H1 (cell line): ENCODE measurements at regions not wholly inside any gene's neighbourhood (a gene's known extent, or its start where the extent isn't known, plus 50 kb on each side); places are given as distances from the start of the nearest gene placed in this dataset.

Experiments used
- CTCF ChIA-PET: fragments of 300-600 bp; sonication (Branson Sonifier 250); formaldehyde crosslinking; loops from one replicate; lab custom pipeline; 2021; ENCODE audit not compliant: partially characterized antibody; lab: Charles Lee
- POLR2A ChIA-PET: fragments of 300-600 bp; sonication (Branson Sonifier 250); formaldehyde crosslinking; loops from one replicate; lab custom pipeline; 2021; ENCODE audit warnings: inconsistent platforms; ENCODE audit not compliant: partially characterized antibody; lab: Charles Lee
- DNase-seq, 2 experiments: peaks; one replicate each; pipeline versions ENCODE4 v3.0.0 to v3.0.0-alpha.2; 2010 to 2022; ENCODE audit warnings: low spot score in 2 of 2, low read depth in 1 of 2, mixed read lengths in 1 of 2
- FAIRE-seq: peaks from 2 replicates; lab custom pipeline; 2011; peaks lifted over from hg19 to GRCh38; lab: Jason Lieb, UNC
- H2AFZ ChIP-seq: 2 replicates; pipeline ENCODE4 v1.8.1; 2012; ENCODE audit warnings: low read length, inconsistent platforms
- H2AK5ac ChIP-seq: 2 replicates; pipeline ENCODE4 v1.6.1; 2013; ENCODE audit warnings: low read depth, low read length
- H2BK120ac ChIP-seq: replicated peaks from 2 replicates; pipeline ENCODE3; 2013; ENCODE audit warnings: low read depth, low read length, inconsistent platforms
- H2BK12ac ChIP-seq: 2 replicates; pipeline ENCODE4 v1.6.1; 2013; ENCODE audit warnings: low read depth, low read length
- H2BK15ac ChIP-seq: 2 replicates; pipeline ENCODE4 v1.6.1; 2013; ENCODE audit warnings: low read length
- H2BK20ac ChIP-seq: 2 replicates; pipeline ENCODE4 v1.6.1; 2013; ENCODE audit warnings: low read length
- H2BK5ac ChIP-seq: 2 replicates; pipeline ENCODE4 v1.6.1; 2013; ENCODE audit warnings: low read depth, low read length
- H3K14ac ChIP-seq: 2 replicates; pipeline ENCODE4 v1.6.1; 2013; ENCODE audit warnings: inconsistent platforms; ENCODE audit not compliant: insufficient read length
- H3K18ac ChIP-seq: 2 replicates; pipeline ENCODE4 v1.6.1; 2013; ENCODE audit warnings: low read length; ENCODE audit errors: extremely low read depth
- H3K23ac ChIP-seq: 2 replicates; pipeline ENCODE4 v1.6.1; 2013; ENCODE audit warnings: inconsistent platforms; ENCODE audit not compliant: insufficient read length
- H3K23me2 ChIP-seq: 2 replicates; pipeline ENCODE4 v1.6.1; 2013; ENCODE audit warnings: low read depth, low read length
- H3K27ac ChIP-seq: 2 replicates; pipeline ENCODE4 v1.6.1; 2011; ENCODE audit warnings: low read depth, low read length, inconsistent platforms
- H3K27me3 ChIP-seq, 4 experiments: replicated peaks in 1 of 4; 1 replicate in 1 of 4; 2 replicates in 3 of 4; pipeline versions ENCODE4 v1.6.1 to v1.8.1; 2011 to 2013; ENCODE audit warnings: low read length in 3 of 4, mild to moderate bottlenecking in 3 of 4, inconsistent platforms in 2 of 4, mixed read lengths in 2 of 4, moderate library complexity in 1 of 4; ENCODE audit not compliant: control insufficient read depth in 3 of 4, insufficient read depth in 3 of 4; ENCODE audit errors: extremely low read depth in 1 of 4
- H3K36me3 ChIP-seq, 4 experiments: 2 replicates each; pipeline versions ENCODE4 v1.6.1 to v1.8.1; 2011 to 2013; ENCODE audit warnings: mild to moderate bottlenecking in 4 of 4, low read length in 3 of 4, moderate library complexity in 2 of 4, control low read depth in 1 of 4, inconsistent platforms in 1 of 4; ENCODE audit not compliant: insufficient read depth in 4 of 4, control insufficient read depth in 2 of 4
- H3K4ac ChIP-seq: replicated peaks from 2 replicates; pipeline ENCODE3; 2013; ENCODE audit warnings: low read length, low read depth, mixed read lengths, inconsistent platforms; ENCODE audit not compliant: insufficient read length
- H3K4me1 ChIP-seq, 4 experiments: replicated peaks in 1 of 4; 1 replicate in 1 of 4; 2 replicates in 3 of 4; pipeline versions ENCODE4 v1.6.1 to v1.8.1; 2011 to 2013; ENCODE audit warnings: low read length in 3 of 4, inconsistent platforms in 2 of 4, mixed read lengths in 1 of 4; ENCODE audit not compliant: insufficient read depth in 4 of 4, control insufficient read depth in 3 of 4
- H3K4me2 ChIP-seq, 2 experiments: 2 replicates each; pipeline versions ENCODE4 v1.6.1 to v1.8.1; 2011 to 2013; ENCODE audit warnings: low read depth in 2 of 2, low read length in 2 of 2, control low read depth in 1 of 2, inconsistent platforms in 1 of 2, mild to moderate bottlenecking in 1 of 2; ENCODE audit not compliant: insufficient read depth in 1 of 2
- H3K4me3 ChIP-seq, 4 experiments: fragments of 200-600, 300-600 bp in 1 of 4; sonication (generic), shearing (Covaris generic), sonication (Bioruptor Twin) in 1 of 4; 2 replicates each; pipeline versions ENCODE4 v1.5.1 to v1.8.1; 2011 to 2016; ENCODE audit warnings: low read length in 4 of 4, low read depth in 3 of 4, control low read depth in 2 of 4, inconsistent platforms in 2 of 4, mild to moderate bottlenecking in 2 of 4, mixed read lengths in 1 of 4, moderate library complexity in 1 of 4; ENCODE audit not compliant: insufficient read depth in 2 of 4; ENCODE audit errors: extremely low read depth in 1 of 4
- H3K56ac ChIP-seq: replicated peaks from 2 replicates; pipeline ENCODE3; 2013; ENCODE audit warnings: low read depth, mild to moderate bottlenecking, mixed read lengths, low read length, inconsistent platforms; ENCODE audit not compliant: insufficient read length
- H3K79me1 ChIP-seq: 2 replicates; pipeline ENCODE4 v1.6.1; 2013; ENCODE audit warnings: low read depth, low read length, control low read depth
- H3K79me2 ChIP-seq, 2 experiments: 2 replicates each; pipeline versions ENCODE4 v1.6.1 to v1.8.1; 2012 to 2013; ENCODE audit warnings: low read length in 2 of 2, mild to moderate bottlenecking in 2 of 2, inconsistent platforms in 1 of 2; ENCODE audit not compliant: insufficient read depth in 2 of 2, control insufficient read depth in 1 of 2
- H3K9ac ChIP-seq, 4 experiments: replicated peaks in 1 of 4; 1 replicate in 1 of 4; 2 replicates in 3 of 4; pipeline versions ENCODE4 v1.6.1 to v1.8.1; 2011 to 2013; ENCODE audit warnings: low read depth in 3 of 4, low read length in 3 of 4, control low read depth in 2 of 4, mild to moderate bottlenecking in 2 of 4, moderate library complexity in 2 of 4, inconsistent platforms in 1 of 4; ENCODE audit errors: extremely low read depth in 1 of 4
- H3K9me3 ChIP-seq, 2 experiments: 2 replicates each; pipeline versions ENCODE4 v1.6.1 to v1.8.1; 2012 to 2013; ENCODE audit warnings: mild to moderate bottlenecking in 2 of 2, moderate library complexity in 2 of 2, control low read depth in 1 of 2, inconsistent platforms in 1 of 2, low read depth in 1 of 2, low read length in 1 of 2, mixed read lengths in 1 of 2; ENCODE audit not compliant: insufficient read depth in 2 of 2
- H4K20me1 ChIP-seq, 2 experiments: replicated peaks in 1 of 2; 2 replicates each; pipeline versions ENCODE3 to v1.8.1; 2011 to 2013; ENCODE audit warnings: inconsistent platforms in 2 of 2, low read length in 2 of 2, mild to moderate bottlenecking in 1 of 2; ENCODE audit not compliant: insufficient read depth in 2 of 2, control insufficient read depth in 1 of 2
- H4K5ac ChIP-seq: 2 replicates; pipeline ENCODE4 v1.6.1; 2013; ENCODE audit warnings: low read length, low read depth, mixed read lengths, inconsistent platforms; ENCODE audit not compliant: insufficient read length
- H4K8ac ChIP-seq: 2 replicates; pipeline ENCODE4 v1.8.0; 2013; ENCODE audit warnings: mild to moderate bottlenecking, moderate library complexity, low read length, inconsistent platforms; ENCODE audit not compliant: insufficient read depth; ENCODE audit errors: extremely low read depth
- H4K91ac ChIP-seq: replicated peaks from 2 replicates; pipeline ENCODE3; 2013; ENCODE audit warnings: low read length, mixed read lengths, inconsistent platforms; ENCODE audit not compliant: insufficient read length
- EGR1 ChIP-seq: IDR thresholded peaks from 2 replicates; pipeline ENCODE4 v1.6.1; 2011; ENCODE audit warnings: low read depth, low read length, borderline replicate concordance
- TAF1 ChIP-seq: IDR thresholded peaks from 2 replicates; pipeline ENCODE4 v1.6.1; 2011; ENCODE audit warnings: mild to moderate bottlenecking, low read depth, low read length
- USF2 ChIP-seq: IDR thresholded peaks from 2 replicates; pipeline ENCODE4 v1.6.1; 2011; ENCODE audit warnings: low read length, improper control_type of control experiment
- WGBS, 2 experiments: shearing (Covaris generic) in 1 of 2; methylation state at CpG; one replicate each; pipeline versions ENCODE4 v1.1.6 to v1.1.7; 2013 to 2015; ENCODE audit warnings: low lambda C conversion rate in 2 of 2, mixed read lengths in 2 of 2, inconsistent platforms in 1 of 2, low coverage in 1 of 2, missing lambda C conversion rate in 1 of 2; ENCODE audit not compliant: insufficient replicate concordance in 2 of 2, insufficient coverage in 1 of 2, insufficient read length in 1 of 2; ENCODE audit errors: extremely low coverage in 1 of 2, missing lambda C conversion rate in 1 of 2; 5-methylcytosine and 5-hydroxymethylcytosine counted together

DNA sequence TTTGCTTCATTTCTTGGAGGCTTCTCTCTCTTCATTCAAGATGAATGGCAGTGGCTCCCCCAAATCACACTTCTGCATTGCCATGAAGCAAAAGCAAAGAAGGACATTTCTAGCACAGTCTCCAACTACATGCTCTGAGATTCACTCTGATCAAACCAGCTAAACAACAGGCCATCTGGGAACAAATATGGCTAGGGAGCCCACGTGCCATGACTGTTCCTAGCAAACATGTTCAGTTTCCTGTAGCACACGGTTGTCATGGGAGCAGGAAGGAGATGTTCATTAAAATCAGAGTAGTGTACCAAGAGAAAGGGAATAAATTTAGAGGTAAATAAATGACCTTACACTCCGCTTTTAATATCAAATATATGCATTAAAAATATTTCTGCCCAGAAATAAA, 327.3 kb downstream of the GBE1 start:
- H2AK5ac ChIP-seq: no peak overlapping the region
- POLR2A ChIA-PET: no interaction called here
- CTCF ChIA-PET: no interaction called here
- no peak overlapping the region for H2BK15ac ChIP-seq
- H4K91ac ChIP-seq: no peak overlapping the region
- FAIRE-seq: no peak
- H3K23ac ChIP-seq: no peak overlapping the region
- WGBS, 2 experiments: 95% methylated on average over 3 of the region's 3 CpGs; no CpG with 5 or more reads in 1 of the 2 experiments
- H3K18ac ChIP-seq: no peak overlapping the region
- H3K4ac ChIP-seq: no peak overlapping the region
- no peak overlapping the region for H4K8ac ChIP-seq
- H2BK5ac ChIP-seq: no peak overlapping the region
- H4K5ac ChIP-seq: no peak overlapping the region
- H3K9ac ChIP-seq: no peak overlapping the region
- no peaks in the 10 kb centered on the region for H3K4me1 ChIP-seq
- no peak overlapping the region for H3K4me3 ChIP-seq
- no peaks in the 10 kb centered on the region for H3K27me3 ChIP-seq
- no peak overlapping the region for H3K4me2 ChIP-seq
- no peaks in the 10 kb centered on the region for H3K9me3 ChIP-seq
- no peaks in the 10 kb centered on the region for H3K79me1 ChIP-seq
- no peak overlapping the region for H2BK20ac ChIP-seq
- no peak overlapping the region for H3K56ac ChIP-seq
- no peak overlapping the region for H3K14ac ChIP-seq
- H2BK120ac ChIP-seq: no peak overlapping the region
- no peak overlapping the region for H2BK12ac ChIP-seq
- no peaks in the 10 kb centered on the region for H3K23me2 ChIP-seq
- H4K20me1 ChIP-seq: no peaks in the 10 kb centered on the region
- H3K27ac ChIP-seq: no peak overlapping the region
- H3K36me3 ChIP-seq: no peaks in the 10 kb centered on the region
- no peak for DNase-seq
- H2AFZ ChIP-seq: 0 out of 2 replicates have a peak overlapping the region, but pooled peaks have one; percentile 57
- no peaks in the 10 kb centered on the region for H3K79me2 ChIP-seq
- no peak for TF ChIP-seq EGR1
- no peak for TF ChIP-seq TAF1
- TF ChIP-seq USF2: no peak
- TF ChIP-seq, all 59 proteins: peak for 0
